Panc1 (cell line): ENCODE measurements at regions not wholly inside any gene's neighbourhood (a gene's known extent, or its start where the extent isn't known, plus 50 kb on each side); places are given as distances from the start of the nearest gene placed in this dataset.

Source experiments
- ATAC-seq: fragments of 200-7000 bp; cut with Tn5 transposase; 2 replicates; pipeline ENCODE4 v1.9.1; 2020; ENCODE audit warnings: mild to moderate bottlenecking, moderate library complexity
- BruUV-seq: library from RNA; stranded (reverse); fragments of 400-500 nt; replicated peaks from 2 replicates; lab custom pipeline; 2021; lab: Mats Ljungman, UMichigan
- CTCF ChIA-PET: fragments of 300-600 bp; sonication (Branson Sonifier 250); formaldehyde crosslinking; loops from one replicate; lab custom pipeline; 2022; ENCODE audit warnings: antibody characterized with exemption; lab: Charles Lee
- POLR2A ChIA-PET: fragments of 300-600 bp; sonication (Branson Sonifier 250); formaldehyde crosslinking; loops from one replicate; lab custom pipeline; 2022; ENCODE audit warnings: antibody characterized with exemption; lab: Charles Lee
- DNase-seq: peaks from one replicate; pipeline ENCODE4 v3.0.0-alpha.2; 2010; ENCODE audit warnings: low read depth, low spot score
- H3K27ac ChIP-seq: 2 replicates; pipeline ENCODE4 v1.5.1; 2011; ENCODE audit warnings: mild to moderate bottlenecking, low read length, inconsistent platforms
- H3K27me3 ChIP-seq: fragments of 200-500 bp; sonication (Bioruptor generic); 2 replicates; pipeline ENCODE4 v1.6.0; 2014; ENCODE audit warnings: low read length, inconsistent platforms; ENCODE audit not compliant: control insufficient read depth, insufficient read depth
- H3K36me3 ChIP-seq: fragments of 200-500 bp; sonication (Bioruptor generic); 2 replicates; pipeline ENCODE4 v1.5.1; 2014; ENCODE audit warnings: inconsistent platforms, mild to moderate bottlenecking, low read length, moderate library complexity; ENCODE audit not compliant: control insufficient read depth, insufficient read depth
- H3K4me1 ChIP-seq: 2 replicates; pipeline ENCODE4 v1.5.1; 2011; ENCODE audit warnings: inconsistent platforms, mild to moderate bottlenecking, low read length, moderate library complexity; ENCODE audit not compliant: control insufficient read depth, insufficient read depth
- H3K4me3 ChIP-seq, 2 experiments: 2 replicates each; pipeline ENCODE4 v1.5.1; 2011 to 2012; ENCODE audit warnings: low read depth in 2 of 2, low read length in 2 of 2, mild to moderate bottlenecking in 2 of 2, inconsistent platforms in 1 of 2, moderate library complexity in 1 of 2
- H3K9me3 ChIP-seq: fragments of 200-500 bp; sonication (Bioruptor generic); 2 replicates; pipeline ENCODE4 v1.5.1; 2014; ENCODE audit warnings: low read depth, mild to moderate bottlenecking, inconsistent platforms, low read length, moderate library complexity; ENCODE audit not compliant: control insufficient read depth, insufficient read depth
- POLR2AphosphoS5 ChIP-seq: IDR thresholded peaks from 2 replicates; pipeline ENCODE4 v1.6.1; 2012; ENCODE audit warnings: mild to moderate bottlenecking, low read depth, low read length, moderate library complexity
- SIN3A ChIP-seq: IDR thresholded peaks from 2 replicates; pipeline ENCODE4 v1.6.1; 2012; ENCODE audit warnings: low read depth, mild to moderate bottlenecking, low read length, moderate library complexity, borderline replicate concordance; ENCODE audit not compliant: insufficient read depth
- TCF7L2 ChIP-seq: IDR thresholded peaks from 2 replicates; pipeline ENCODE4 v1.6.1; 2011; ENCODE audit warnings: mild to moderate bottlenecking, low read depth, low read length, inconsistent platforms
- in situ Hi-C: cut with HindIII; loops from 2 replicates; pipeline ENCODE4 v1.10.0; 2016; ENCODE audit warnings: low sequenced_read_pairs, low pct_unique_long_range_greater_than_20kb
- intact Hi-C: fragments of 100-400 bp; cut with micrococcal nuclease; formaldehyde crosslinking; loops from one replicate; pipeline ENCODE4 v1.10.0; 2022; ENCODE audit not compliant: unreplicated experiment
- TF ChIP-seq, protein P1 (sequence below): fragments of 450-650 bp; IDR thresholded peaks from 2 replicates; pipeline ENCODE4 v1.5.1; 2017; ENCODE audit warnings: mild to moderate bottlenecking
- TF ChIP-seq, protein P2 (sequence below), 2 experiments: IDR thresholded peaks; 2 replicates each; pipeline ENCODE4 v1.6.1; 2011 to 2012; ENCODE audit warnings: low read depth in 2 of 2, control low read depth in 1 of 2, low read length in 1 of 2, mild to moderate bottlenecking in 1 of 2, moderate library complexity in 1 of 2; ENCODE audit not compliant: insufficient read depth in 1 of 2

DNA sequence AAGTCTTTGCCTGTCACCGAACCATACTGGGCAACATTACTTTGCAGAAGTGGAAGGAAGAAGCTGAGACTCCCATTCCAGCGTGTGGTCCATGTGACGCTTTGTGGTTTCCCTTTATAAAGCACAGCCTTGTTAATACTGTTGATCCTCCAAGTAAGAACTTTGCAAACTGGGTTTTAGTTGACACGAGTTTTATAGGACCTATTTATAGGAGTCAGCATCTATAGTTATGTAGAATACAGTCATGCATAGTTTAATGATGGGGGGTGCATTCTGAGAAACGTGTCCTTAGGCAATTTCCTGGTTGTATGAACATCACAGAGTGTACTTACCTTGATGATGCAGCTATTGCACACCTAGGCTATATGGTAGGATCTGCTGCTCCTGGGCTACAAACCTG, 1879.4 kb upstream of the TENM3 start:
- no TSS peak for BruUV-seq
- in situ Hi-C loops, result no loop called here
- Histone ChIP-seq H3K9me3 (no peaks in the 10 kb centered on the region), H3K4me3 (no peak overlapping the region), H3K4me1 (no peaks in the 10 kb centered on the region), H3K36me3 (no peaks in the 10 kb centered on the region), H3K27me3 (no peaks in the 10 kb centered on the region), H3K27ac (no peak overlapping the region)
- ChIA-PET CTCF (no interaction called here), POLR2A (no interaction called here)
- no peak for DNase-seq
- intact Hi-C loops, result no loop called here
- ATAC-seq, result no peak
- TF ChIP-seq, protein P1, sequence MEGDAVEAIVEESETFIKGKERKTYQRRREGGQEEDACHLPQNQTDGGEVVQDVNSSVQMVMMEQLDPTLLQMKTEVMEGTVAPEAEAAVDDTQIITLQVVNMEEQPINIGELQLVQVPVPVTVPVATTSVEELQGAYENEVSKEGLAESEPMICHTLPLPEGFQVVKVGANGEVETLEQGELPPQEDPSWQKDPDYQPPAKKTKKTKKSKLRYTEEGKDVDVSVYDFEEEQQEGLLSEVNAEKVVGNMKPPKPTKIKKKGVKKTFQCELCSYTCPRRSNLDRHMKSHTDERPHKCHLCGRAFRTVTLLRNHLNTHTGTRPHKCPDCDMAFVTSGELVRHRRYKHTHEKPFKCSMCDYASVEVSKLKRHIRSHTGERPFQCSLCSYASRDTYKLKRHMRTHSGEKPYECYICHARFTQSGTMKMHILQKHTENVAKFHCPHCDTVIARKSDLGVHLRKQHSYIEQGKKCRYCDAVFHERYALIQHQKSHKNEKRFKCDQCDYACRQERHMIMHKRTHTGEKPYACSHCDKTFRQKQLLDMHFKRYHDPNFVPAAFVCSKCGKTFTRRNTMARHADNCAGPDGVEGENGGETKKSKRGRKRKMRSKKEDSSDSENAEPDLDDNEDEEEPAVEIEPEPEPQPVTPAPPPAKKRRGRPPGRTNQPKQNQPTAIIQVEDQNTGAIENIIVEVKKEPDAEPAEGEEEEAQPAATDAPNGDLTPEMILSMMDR, result no peak
- TF ChIP-seq POLR2AphosphoS5 (no peak), TCF7L2 (no peak), SIN3A (no peak)
- TF ChIP-seq, protein P2, sequence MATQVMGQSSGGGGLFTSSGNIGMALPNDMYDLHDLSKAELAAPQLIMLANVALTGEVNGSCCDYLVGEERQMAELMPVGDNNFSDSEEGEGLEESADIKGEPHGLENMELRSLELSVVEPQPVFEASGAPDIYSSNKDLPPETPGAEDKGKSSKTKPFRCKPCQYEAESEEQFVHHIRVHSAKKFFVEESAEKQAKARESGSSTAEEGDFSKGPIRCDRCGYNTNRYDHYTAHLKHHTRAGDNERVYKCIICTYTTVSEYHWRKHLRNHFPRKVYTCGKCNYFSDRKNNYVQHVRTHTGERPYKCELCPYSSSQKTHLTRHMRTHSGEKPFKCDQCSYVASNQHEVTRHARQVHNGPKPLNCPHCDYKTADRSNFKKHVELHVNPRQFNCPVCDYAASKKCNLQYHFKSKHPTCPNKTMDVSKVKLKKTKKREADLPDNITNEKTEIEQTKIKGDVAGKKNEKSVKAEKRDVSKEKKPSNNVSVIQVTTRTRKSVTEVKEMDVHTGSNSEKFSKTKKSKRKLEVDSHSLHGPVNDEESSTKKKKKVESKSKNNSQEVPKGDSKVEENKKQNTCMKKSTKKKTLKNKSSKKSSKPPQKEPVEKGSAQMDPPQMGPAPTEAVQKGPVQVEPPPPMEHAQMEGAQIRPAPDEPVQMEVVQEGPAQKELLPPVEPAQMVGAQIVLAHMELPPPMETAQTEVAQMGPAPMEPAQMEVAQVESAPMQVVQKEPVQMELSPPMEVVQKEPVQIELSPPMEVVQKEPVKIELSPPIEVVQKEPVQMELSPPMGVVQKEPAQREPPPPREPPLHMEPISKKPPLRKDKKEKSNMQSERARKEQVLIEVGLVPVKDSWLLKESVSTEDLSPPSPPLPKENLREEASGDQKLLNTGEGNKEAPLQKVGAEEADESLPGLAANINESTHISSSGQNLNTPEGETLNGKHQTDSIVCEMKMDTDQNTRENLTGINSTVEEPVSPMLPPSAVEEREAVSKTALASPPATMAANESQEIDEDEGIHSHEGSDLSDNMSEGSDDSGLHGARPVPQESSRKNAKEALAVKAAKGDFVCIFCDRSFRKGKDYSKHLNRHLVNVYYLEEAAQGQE (IDR thresholded peaks at IDR 0.05; ENCODE audit: insufficient read depth in 1 of 2, low read depth in 2 of 2, low read length in 1 of 2), result no peak

DNA sequence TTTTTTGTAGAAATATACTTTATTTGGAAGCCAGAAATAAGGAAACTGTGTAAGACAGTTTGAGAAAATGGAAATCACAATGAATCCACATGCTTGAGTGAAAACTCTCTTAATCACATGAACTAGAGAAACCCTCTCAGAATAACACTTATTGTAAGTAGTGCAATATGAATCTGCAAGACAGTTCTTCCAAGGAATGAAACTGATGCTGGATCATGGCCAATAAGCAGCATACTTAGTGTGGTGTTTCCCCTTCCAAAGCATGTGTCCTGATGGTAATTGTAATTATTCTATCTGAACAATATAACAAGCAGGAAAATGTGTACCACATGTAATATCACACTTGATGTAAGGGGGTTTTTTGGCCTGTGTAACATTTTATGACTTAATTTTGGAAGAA, 1870.5 kb upstream of the TENM3 start:
- CTCF ChIA-PET, result no interaction called here
- H3K9me3 ChIP-seq, result no peaks in the 10 kb centered on the region
- ATAC-seq, result no peak
- H3K27ac ChIP-seq, result no peak overlapping the region
- TF ChIP-seq, protein P1, result no peak
- no peak for TF ChIP-seq SIN3A
- no peak for DNase-seq
- BruUV-seq, result no TSS peak
- H3K36me3 ChIP-seq, result no peaks in the 10 kb centered on the region
- H3K27me3 ChIP-seq, result no peaks in the 10 kb centered on the region
- POLR2A ChIA-PET, result no interaction called here
- no peaks in the 10 kb centered on the region for H3K4me1 ChIP-seq
- intact Hi-C loops (no loop called here), in situ Hi-C loops (no loop called here)
- no peak overlapping the region for H3K4me3 ChIP-seq

DNA sequence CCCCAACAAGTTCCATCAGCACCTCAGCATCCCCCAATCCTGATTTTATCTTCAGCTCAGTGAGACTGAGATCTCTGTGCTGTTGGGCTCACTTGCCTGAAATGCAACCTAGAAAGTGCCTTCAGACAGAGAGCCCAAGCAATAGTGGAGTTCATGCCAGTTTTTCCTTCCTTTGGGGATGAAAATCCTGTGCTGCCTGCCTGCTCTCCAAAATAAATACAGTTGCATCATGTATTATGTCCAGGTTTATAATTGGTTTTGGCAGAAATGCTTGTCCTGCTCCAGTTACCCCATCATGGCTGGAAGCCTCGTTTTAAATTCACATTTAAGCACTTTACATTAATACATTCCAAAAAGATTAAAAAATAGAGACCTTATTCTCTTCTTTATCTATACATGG, 1865.5 kb upstream of the TENM3 start:
- no peaks in the 10 kb centered on the region for H3K27me3 ChIP-seq
- no peak overlapping the region for H3K27ac ChIP-seq
- BruUV-seq, result no TSS peak
- no peaks in the 10 kb centered on the region for H3K36me3 ChIP-seq
- intact Hi-C loops (no loop called here), in situ Hi-C loops (no loop called here)
- DNase-seq (no peak), ATAC-seq (no peak)
- no peaks in the 10 kb centered on the region for H3K4me1 ChIP-seq
- no peak overlapping the region for H3K4me3 ChIP-seq
- TF ChIP-seq TCF7L2 (no peak), POLR2AphosphoS5 (no peak), SIN3A (no peak)
- TF ChIP-seq, protein P1, result no peak
- TF ChIP-seq, protein P2 (IDR thresholded peaks at IDR 0.05; ENCODE audit: insufficient read depth in 1 of 2, low read depth in 2 of 2, low read length in 1 of 2), result no peak
- no peaks in the 10 kb centered on the region for H3K9me3 ChIP-seq
- CTCF ChIA-PET, result no interaction called here
- POLR2A ChIA-PET, result no interaction called here
